Keratinocyte (primary cell): ENCODE measurements at regions not wholly inside any gene's neighbourhood (a gene's known extent, or its start where the extent isn't known, plus 50 kb on each side); places are given as distances from the start of the nearest gene placed in this dataset.

ENCODE experiments used
- DNase-seq: peaks from one replicate; pipeline ENCODE4 v3.0.0-alpha.2; 2011; ENCODE audit warnings: low read depth, missing footprints, low spot score
- FAIRE-seq: peaks from 2 replicates; lab custom pipeline; 2011; peaks lifted over from hg19 to GRCh38; lab: Jason Lieb, UNC
- H2AFZ ChIP-seq: 2 replicates; pipeline ENCODE4 v1.6.0; 2012; ENCODE audit warnings: low read length, control low read depth, inconsistent platforms; ENCODE audit not compliant: control insufficient read depth
- H3K27ac ChIP-seq: 2 replicates; pipeline ENCODE4 v1.5.1; 2011; ENCODE audit warnings: low read length; ENCODE audit not compliant: control insufficient read depth, insufficient read depth
- H3K27me3 ChIP-seq: 3 replicates; pipeline ENCODE4 v1.6.0; 2011; ENCODE audit warnings: low read length; ENCODE audit not compliant: control insufficient read depth, insufficient read depth; ENCODE audit errors: extremely low read depth
- H3K36me3 ChIP-seq, 2 experiments: 2 replicates in 1 of 2; 3 replicates in 1 of 2; pipeline ENCODE4 v1.5.1; 2011; ENCODE audit warnings: low read length in 2 of 2, mild to moderate bottlenecking in 1 of 2; ENCODE audit not compliant: control insufficient read depth in 2 of 2, insufficient read depth in 2 of 2; ENCODE audit errors: extremely low read depth in 1 of 2
- H3K4me1 ChIP-seq: 3 replicates; pipeline ENCODE4 v1.5.1; 2011; ENCODE audit warnings: low read length; ENCODE audit not compliant: control insufficient read depth, insufficient read depth; ENCODE audit errors: extremely low read depth
- H3K4me2 ChIP-seq: 3 replicates; pipeline ENCODE4 v1.6.0; 2011; ENCODE audit warnings: low read depth, low read length; ENCODE audit not compliant: control insufficient read depth, insufficient read depth; ENCODE audit errors: extremely low read depth
- H3K4me3 ChIP-seq, 3 experiments: fragments of 200-600 bp in 1 of 3; sonication (generic) in 1 of 3; 2 replicates in 2 of 3; 3 replicates in 1 of 3; pipeline ENCODE4 v1.5.1; 2011 to 2016; ENCODE audit warnings: low read length in 3 of 3, mild to moderate bottlenecking in 3 of 3, control low read depth in 2 of 3, inconsistent platforms in 1 of 3, low read depth in 1 of 3, mixed read lengths in 1 of 3, mixed run types in 1 of 3, moderate library complexity in 1 of 3; ENCODE audit not compliant: control insufficient read depth in 2 of 3, insufficient read depth in 2 of 3; ENCODE audit errors: extremely low read depth in 1 of 3
- H3K79me2 ChIP-seq: 2 replicates; pipeline ENCODE4 v1.6.0; 2012; ENCODE audit warnings: low read length; ENCODE audit not compliant: control insufficient read depth, insufficient read depth
- H3K9ac ChIP-seq: 3 replicates; pipeline ENCODE4 v1.6.0; 2011; ENCODE audit warnings: low read length; ENCODE audit not compliant: control insufficient read depth, insufficient read depth; ENCODE audit errors: extremely low read depth
- H3K9me1 ChIP-seq: 3 replicates; pipeline ENCODE4 v1.6.0; 2011; ENCODE audit warnings: low read length; ENCODE audit not compliant: control insufficient read depth, insufficient read depth; ENCODE audit errors: extremely low read depth
- H3K9me3 ChIP-seq: 2 replicates; pipeline ENCODE4 v1.5.1; 2012; ENCODE audit warnings: low read depth, low read length; ENCODE audit not compliant: control insufficient read depth
- H4K20me1 ChIP-seq: 3 replicates; pipeline ENCODE4 v1.6.0; 2011; ENCODE audit warnings: low read length; ENCODE audit not compliant: control insufficient read depth, insufficient read depth; ENCODE audit errors: extremely low read depth
- EZH2 ChIP-seq: IDR thresholded peaks from one replicate; pipeline ENCODE4 v1.6.1; 2012; ENCODE audit warnings: inconsistent platforms, mild to moderate bottlenecking, low read length, moderate library complexity
- dilution Hi-C: fragments of 300-500 bp; cut with MboI; formaldehyde crosslinking; loops from one replicate; pipeline ENCODE4 v1.7.0; 2020; ENCODE audit warnings: low sequenced_read_pairs; ENCODE audit not compliant: extremely low pct_ligation_motif_present
- TF ChIP-seq, protein P1 (sequence below), 3 experiments: IDR thresholded peaks in 1 of 3; conservative IDR thresholded peaks in 1 of 3; optimal IDR thresholded peaks in 1 of 3; 2 replicates in 2 of 3; 3 replicates in 1 of 3; pipeline versions ENCODE3 to v1.5.1; 2011; ENCODE audit warnings: low read length in 3 of 3, mild to moderate bottlenecking in 3 of 3, moderate library complexity in 2 of 3, control low read depth in 1 of 3, inconsistent platforms in 1 of 3; ENCODE audit not compliant: insufficient read depth in 2 of 3; ENCODE audit errors: extremely low read depth in 1 of 3

DNA sequence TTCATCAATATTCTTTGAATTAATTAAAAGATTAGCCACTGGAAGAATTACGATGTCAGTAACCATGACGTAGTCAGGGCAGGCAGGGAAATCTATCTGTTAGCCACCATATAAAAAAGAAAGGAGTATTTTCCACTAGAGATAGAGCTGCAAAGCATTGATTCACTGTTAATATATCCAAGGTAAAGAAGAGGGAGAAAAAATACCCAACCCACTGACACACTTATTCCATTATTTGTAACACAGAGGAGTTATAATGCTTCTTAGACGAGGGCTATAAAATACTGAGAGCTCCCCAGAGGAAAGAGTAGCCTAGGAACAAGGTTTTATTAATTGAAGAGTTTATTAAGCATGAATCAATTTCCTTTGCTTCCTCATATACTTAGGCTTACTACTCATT is 382.2 kb upstream of the CDH6 start:
- dilution Hi-C loops, result no loop called here
- Histone ChIP-seq H3K4me2 (no peak overlapping the region), H3K27me3 (no peaks in the 10 kb centered on the region), H3K4me3 (no peak overlapping the region), H3K9ac (no peak overlapping the region), H3K4me1 (no peaks in the 10 kb centered on the region), H3K27ac (no peak overlapping the region), H4K20me1 (no peaks in the 10 kb centered on the region), H3K79me2 (no peaks in the 10 kb centered on the region), H3K9me3 (no peaks in the 10 kb centered on the region), H3K9me1 (no peaks in the 10 kb centered on the region), H3K36me3 (no peaks in the 10 kb centered on the region), H2AFZ (no peak overlapping the region)
- no peak for DNase-seq
- TF ChIP-seq EZH2, result no peak
- TF ChIP-seq, protein P1, sequence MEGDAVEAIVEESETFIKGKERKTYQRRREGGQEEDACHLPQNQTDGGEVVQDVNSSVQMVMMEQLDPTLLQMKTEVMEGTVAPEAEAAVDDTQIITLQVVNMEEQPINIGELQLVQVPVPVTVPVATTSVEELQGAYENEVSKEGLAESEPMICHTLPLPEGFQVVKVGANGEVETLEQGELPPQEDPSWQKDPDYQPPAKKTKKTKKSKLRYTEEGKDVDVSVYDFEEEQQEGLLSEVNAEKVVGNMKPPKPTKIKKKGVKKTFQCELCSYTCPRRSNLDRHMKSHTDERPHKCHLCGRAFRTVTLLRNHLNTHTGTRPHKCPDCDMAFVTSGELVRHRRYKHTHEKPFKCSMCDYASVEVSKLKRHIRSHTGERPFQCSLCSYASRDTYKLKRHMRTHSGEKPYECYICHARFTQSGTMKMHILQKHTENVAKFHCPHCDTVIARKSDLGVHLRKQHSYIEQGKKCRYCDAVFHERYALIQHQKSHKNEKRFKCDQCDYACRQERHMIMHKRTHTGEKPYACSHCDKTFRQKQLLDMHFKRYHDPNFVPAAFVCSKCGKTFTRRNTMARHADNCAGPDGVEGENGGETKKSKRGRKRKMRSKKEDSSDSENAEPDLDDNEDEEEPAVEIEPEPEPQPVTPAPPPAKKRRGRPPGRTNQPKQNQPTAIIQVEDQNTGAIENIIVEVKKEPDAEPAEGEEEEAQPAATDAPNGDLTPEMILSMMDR (optimal IDR thresholded peaks at IDR 0.05 in 1 of 3, IDR thresholded peaks at IDR 0.05 in 1 of 3, conservative IDR thresholded peaks at IDR 0.05 in 1 of 3; ENCODE audit: extremely low read depth in 1 of 3, insufficient read depth in 2 of 3, low read length in 3 of 3), result no peak
- no peak for FAIRE-seq

DNA sequence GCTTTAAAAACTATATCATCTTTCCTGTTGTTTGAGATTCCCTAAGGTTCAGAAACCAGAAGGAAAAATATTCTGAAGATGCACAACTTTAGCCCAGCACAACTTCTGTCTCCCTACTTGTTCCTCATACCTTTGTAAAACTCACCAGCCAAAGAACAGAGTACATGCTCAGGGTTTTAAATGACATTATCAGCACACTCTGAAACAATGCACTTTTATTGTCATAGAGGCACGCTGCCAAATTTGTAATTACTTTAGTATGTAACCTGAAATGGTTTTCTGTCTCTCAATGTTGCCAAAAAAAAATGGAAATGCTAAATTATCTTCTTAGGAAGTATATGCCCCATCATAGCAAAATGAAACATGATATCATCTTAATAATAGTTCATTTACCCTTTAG is 383.6 kb upstream of the CDH6 start:
- Histone ChIP-seq H4K20me1 (no peaks in the 10 kb centered on the region), H3K9ac (no peak overlapping the region), H3K27ac (no peak overlapping the region), H3K27me3 (no peaks in the 10 kb centered on the region), H3K79me2 (no peaks in the 10 kb centered on the region), H3K4me1 (no peaks in the 10 kb centered on the region), H2AFZ (no peak overlapping the region), H3K4me3 (no peak overlapping the region), H3K4me2 (no peak overlapping the region), H3K9me3 (no peaks in the 10 kb centered on the region), H3K36me3 (no peaks in the 10 kb centered on the region), H3K9me1 (no peaks in the 10 kb centered on the region)
- no peak for TF ChIP-seq EZH2
- TF ChIP-seq, protein P1 (optimal IDR thresholded peaks at IDR 0.05 in 1 of 3, IDR thresholded peaks at IDR 0.05 in 1 of 3, conservative IDR thresholded peaks at IDR 0.05 in 1 of 3; ENCODE audit: extremely low read depth in 1 of 3, insufficient read depth in 2 of 3, low read length in 3 of 3), result no peak
- DNase-seq (no peak), FAIRE-seq (no peak)
- dilution Hi-C loops, result no loop called here
